Body of pancreas (tissue), 4 donors: ENCODE measurements at regions not wholly inside any gene's neighbourhood (a gene's known extent, or its start where the extent isn't known, plus 50 kb on each side); places are given as distances from the start of the nearest gene placed in this dataset.

Experiments
- POLR2A ChIP-seq, 3 donors: fragments of 450-650 bp; IDR thresholded peaks; one replicate each; pipeline ENCODE4 v1.6.1; 2016; ENCODE audit warnings: antibody characterized with exemption in 3 of 3, mild to moderate bottlenecking in 2 of 3
- TF ChIP-seq, protein P1 (sequence below), 7 experiments: fragments of 450-650 bp in 4 of 7; fragments of 200-600 bp in 3 of 7; sonication (generic) in 3 of 7; IDR thresholded peaks; one replicate each; pipeline ENCODE4 v1.5.1; 2016 to 2019; ENCODE audit warnings: antibody characterized with exemption in 7 of 7

DNA sequence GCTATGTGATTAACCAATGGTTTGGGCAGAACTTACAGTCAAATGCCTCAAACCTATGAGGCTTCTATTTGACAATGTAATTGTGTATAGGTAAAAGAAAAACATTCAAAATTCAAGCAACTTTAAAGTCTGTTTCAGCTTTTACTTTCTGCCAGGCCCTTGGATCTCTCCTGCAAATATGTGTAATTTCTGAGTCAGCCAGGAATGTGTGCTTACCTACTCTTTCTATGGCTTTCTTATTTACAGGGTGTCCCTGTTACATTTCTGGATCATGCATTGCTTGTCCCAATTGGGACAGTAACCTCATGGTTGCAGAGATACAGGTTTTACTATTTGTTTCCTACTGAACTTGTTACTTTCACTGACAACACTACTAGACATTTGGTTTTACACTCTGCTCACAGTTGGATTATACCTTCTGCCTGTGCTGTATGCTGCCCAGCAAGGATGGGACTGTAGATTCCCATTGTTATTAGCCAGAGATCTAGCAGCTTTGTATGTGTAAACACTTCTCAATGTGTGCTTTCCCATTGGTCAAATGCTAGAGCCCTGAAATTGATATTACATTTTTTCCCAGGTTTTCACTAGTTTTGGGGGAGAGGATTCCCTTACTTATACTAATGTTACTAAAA, 355.3 kb downstream of the ARL4A start:
- TF ChIP-seq, protein P1, sequence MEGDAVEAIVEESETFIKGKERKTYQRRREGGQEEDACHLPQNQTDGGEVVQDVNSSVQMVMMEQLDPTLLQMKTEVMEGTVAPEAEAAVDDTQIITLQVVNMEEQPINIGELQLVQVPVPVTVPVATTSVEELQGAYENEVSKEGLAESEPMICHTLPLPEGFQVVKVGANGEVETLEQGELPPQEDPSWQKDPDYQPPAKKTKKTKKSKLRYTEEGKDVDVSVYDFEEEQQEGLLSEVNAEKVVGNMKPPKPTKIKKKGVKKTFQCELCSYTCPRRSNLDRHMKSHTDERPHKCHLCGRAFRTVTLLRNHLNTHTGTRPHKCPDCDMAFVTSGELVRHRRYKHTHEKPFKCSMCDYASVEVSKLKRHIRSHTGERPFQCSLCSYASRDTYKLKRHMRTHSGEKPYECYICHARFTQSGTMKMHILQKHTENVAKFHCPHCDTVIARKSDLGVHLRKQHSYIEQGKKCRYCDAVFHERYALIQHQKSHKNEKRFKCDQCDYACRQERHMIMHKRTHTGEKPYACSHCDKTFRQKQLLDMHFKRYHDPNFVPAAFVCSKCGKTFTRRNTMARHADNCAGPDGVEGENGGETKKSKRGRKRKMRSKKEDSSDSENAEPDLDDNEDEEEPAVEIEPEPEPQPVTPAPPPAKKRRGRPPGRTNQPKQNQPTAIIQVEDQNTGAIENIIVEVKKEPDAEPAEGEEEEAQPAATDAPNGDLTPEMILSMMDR (IDR thresholded peaks at IDR 0.05), result no peak
- TF ChIP-seq POLR2A (IDR thresholded peaks at IDR 0.05), result no peak
